ENCODE measurements at regions not wholly inside any gene's neighbourhood (a gene's known extent, or its start where the extent isn't known, plus 50 kb on each side); places are given as distances from the start of the nearest gene placed in this dataset.

DNA sequence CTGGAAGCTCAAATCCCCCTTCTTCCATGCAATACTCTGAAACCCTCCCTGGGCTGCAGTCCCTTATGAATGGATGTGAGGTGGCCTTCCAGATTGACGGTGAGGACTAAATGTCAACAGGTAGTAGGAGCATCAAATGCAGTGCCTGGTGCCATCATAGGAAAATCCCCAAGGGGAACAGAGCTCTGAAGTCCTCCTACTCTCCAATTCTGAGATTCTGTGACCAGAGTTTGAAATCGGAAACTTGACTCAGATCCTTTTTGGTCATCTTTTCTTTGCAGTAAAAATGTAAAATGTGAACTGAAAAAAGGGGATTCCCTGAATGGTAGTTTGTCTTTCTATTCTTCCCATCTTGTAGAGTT, 68.8 kb upstream of the TJP1 start:
- no peak for DNase-seq (ENCODE audit: extremely low spot score)
- CTCF ChIA-PET, result no interaction called here
- TF ChIP-seq, protein P1, sequence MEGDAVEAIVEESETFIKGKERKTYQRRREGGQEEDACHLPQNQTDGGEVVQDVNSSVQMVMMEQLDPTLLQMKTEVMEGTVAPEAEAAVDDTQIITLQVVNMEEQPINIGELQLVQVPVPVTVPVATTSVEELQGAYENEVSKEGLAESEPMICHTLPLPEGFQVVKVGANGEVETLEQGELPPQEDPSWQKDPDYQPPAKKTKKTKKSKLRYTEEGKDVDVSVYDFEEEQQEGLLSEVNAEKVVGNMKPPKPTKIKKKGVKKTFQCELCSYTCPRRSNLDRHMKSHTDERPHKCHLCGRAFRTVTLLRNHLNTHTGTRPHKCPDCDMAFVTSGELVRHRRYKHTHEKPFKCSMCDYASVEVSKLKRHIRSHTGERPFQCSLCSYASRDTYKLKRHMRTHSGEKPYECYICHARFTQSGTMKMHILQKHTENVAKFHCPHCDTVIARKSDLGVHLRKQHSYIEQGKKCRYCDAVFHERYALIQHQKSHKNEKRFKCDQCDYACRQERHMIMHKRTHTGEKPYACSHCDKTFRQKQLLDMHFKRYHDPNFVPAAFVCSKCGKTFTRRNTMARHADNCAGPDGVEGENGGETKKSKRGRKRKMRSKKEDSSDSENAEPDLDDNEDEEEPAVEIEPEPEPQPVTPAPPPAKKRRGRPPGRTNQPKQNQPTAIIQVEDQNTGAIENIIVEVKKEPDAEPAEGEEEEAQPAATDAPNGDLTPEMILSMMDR (IDR thresholded peaks at IDR 0.05; ENCODE audit: control extremely low read depth, extremely low read depth, low read depth, missing control alignments), result no peak
- POLR2A ChIA-PET, result no interaction called here

DNA sequence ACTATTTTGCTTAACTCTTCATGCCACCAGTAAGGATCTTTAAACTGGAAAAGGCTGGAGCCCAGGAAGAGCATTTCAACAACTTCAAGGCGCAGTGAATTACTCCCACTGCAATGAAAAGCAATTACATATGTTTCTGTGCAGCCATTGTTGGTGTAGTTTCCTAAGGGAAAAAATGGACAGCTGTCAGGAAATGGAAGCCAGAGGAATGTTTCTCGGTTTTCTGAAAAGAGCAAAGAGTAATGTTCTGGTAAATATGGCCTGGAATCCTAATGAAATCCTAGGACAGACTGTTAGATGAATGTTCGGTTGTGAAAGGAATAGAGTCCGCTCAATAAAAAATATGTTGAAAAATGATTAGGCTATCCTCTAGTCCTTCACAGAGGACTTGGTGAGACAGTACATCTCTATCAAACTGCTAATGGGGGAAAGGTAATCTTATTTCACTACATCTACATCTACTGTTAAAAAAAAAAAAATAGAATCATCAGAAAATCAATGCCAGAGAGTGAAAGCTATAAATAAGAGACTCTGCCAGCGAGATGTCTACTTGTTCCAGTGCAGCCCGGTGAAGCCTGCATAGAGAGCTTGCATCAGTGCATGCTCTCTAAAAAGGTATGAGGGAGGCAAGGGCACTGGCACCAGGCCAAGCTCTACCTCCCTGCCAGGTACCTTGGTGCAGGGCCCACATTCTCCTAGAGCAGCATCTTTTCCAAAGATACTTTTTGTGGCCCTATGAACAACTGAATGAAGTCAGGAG, 68.2 kb upstream of the TJP1 start:
- TF ChIP-seq, protein P1 (IDR thresholded peaks at IDR 0.05; ENCODE audit: control extremely low read depth, extremely low read depth, low read depth, missing control alignments), result no peak
- CTCF ChIA-PET, result no interaction called here

DNA sequence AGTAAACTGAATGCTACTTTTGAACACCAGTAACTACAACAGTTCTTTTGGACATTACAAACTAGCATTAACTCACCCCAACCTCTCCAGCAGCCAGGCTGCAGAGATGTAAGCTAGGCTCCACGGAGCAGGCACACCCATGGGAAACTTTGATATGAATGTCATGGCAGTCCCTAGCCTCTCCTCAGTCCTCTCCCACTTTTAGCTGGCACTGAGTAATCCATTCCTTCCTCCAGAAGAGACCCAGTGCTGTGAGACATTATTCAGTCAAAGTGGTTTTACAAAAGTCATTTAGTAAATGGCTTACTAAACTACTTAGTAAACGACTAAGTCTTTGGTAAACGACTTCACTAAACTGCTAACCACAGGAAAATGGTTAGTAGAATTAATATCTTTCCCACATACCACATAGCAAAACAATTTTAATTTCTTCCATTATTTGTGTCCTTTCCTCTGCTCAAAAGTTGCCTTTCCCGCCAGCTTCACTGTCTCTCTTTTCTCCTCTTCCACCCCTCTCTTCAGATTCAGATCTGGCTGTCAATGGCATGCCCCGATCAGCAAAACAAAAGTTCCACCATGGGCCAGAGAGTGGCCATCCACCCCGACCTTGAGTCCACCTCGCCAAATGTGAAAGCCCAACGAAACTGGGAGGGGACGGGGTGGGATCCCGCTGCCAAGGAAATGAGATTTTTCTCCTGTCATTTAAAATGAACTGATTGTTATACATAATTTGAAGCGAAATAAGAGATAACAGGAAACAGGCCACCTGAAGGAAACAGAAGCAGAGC, 67.5 kb upstream of the TJP1 start:
- CTCF ChIA-PET, result no interaction called here

More for the DNA sequence above, 68.2 kb upstream of the TJP1 start:
- no peak for DNase-seq (ENCODE audit: extremely low spot score)
- POLR2A ChIA-PET, result no interaction called here

DNA sequence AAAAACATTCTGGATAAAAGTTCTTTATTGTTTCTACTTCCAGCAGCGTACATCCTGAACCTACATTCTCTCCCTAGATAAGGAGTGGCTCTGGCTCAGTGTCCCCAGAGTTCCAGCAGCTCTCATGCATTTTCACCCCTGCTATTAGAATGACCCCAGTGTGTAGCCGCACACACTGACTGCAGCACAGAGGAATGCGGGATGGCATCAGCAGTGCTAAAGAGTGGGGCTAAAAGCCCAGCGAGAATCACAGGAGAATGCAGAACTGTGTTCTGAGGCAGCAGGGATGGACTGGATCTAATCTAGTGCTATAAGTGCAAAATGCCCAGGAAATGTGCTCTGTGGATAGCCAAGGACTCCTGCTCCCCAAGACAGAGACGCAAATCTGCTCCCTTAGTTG, 66.4 kb upstream of the TJP1 start:
- DNase-seq (ENCODE audit: extremely low spot score), result no peak
- ChIA-PET CTCF (no interaction called here), POLR2A (no interaction called here)
- TF ChIP-seq, protein P1 (IDR thresholded peaks at IDR 0.05; ENCODE audit: control extremely low read depth, extremely low read depth, low read depth, missing control alignments), result no peak

More for the DNA sequence above, 67.5 kb upstream of the TJP1 start:
- TF ChIP-seq, protein P1 (IDR thresholded peaks at IDR 0.05; ENCODE audit: control extremely low read depth, extremely low read depth, low read depth, missing control alignments), result no peak
- no peak for DNase-seq (ENCODE audit: extremely low spot score)
- POLR2A ChIA-PET, result no interaction called here

GRCh38 chr15:29887721-29888120, 65.5 kb upstream of the TJP1 start:
- no peak for DNase-seq (ENCODE audit: extremely low spot score)
- CTCF ChIA-PET, result no interaction called here
- TF ChIP-seq, protein P1 (IDR thresholded peaks at IDR 0.05; ENCODE audit: control extremely low read depth, extremely low read depth, low read depth, missing control alignments), result no peak
- POLR2A ChIA-PET, result no interaction called here

- no peak for DNase-seq (ENCODE audit: extremely low spot score)
- TF ChIP-seq, protein P1 (IDR thresholded peaks at IDR 0.05; ENCODE audit: control extremely low read depth, extremely low read depth, low read depth, missing control alignments), result no peak
- CTCF ChIA-PET, result no interaction called here
- POLR2A ChIA-PET, result no interaction called here
These were observed 62.9 kb upstream of the TJP1 start for GRCh38 chr15:29885183-29885582.
